ENCODE measurements at regions not wholly inside any gene's neighbourhood (a gene's known extent, or its start where the extent isn't known, plus 50 kb on each side); places are given as distances from the start of the nearest gene placed in this dataset.

- Mint-ChIP-seq H3K27ac (no peak overlapping the region), H3K9me3 (peaks cover 4% of the 10 kb centered on the region), H3K4me1 (ENCODE audit: low read depth) (no peaks in the 10 kb centered on the region), H3K27me3 (ENCODE audit: low read depth) (no peaks in the 10 kb centered on the region), H3K4me3 (no peak overlapping the region), H3K36me3 (ENCODE audit: low read depth) (no peaks in the 10 kb centered on the region)
- no peak for DNase-seq (ENCODE audit: low spot score)
Measured at GRCh38 chr18:78447211-78447610, 532.4 kb upstream of the SALL3 start.

GRCh38 chr18:78448106-78448505, 531.5 kb upstream of the SALL3 start:
- no peaks in the 10 kb centered on the region for H3K27me3 Mint-ChIP-seq (ENCODE audit: low read depth)
- no peak overlapping the region for H3K27ac Mint-ChIP-seq
- no peak for DNase-seq (ENCODE audit: low spot score)
- no peak overlapping the region for H3K4me3 Mint-ChIP-seq
- no peaks in the 10 kb centered on the region for H3K36me3 Mint-ChIP-seq (ENCODE audit: low read depth)
- peaks cover 7% of the 10 kb centered on the region for H3K9me3 Mint-ChIP-seq
- H3K4me1 Mint-ChIP-seq (ENCODE audit: low read depth): no peaks in the 10 kb centered on the region

- Mint-ChIP-seq H3K36me3 (ENCODE audit: low read depth) (no peaks in the 10 kb centered on the region), H3K4me3 (no peak overlapping the region), H3K4me1 (ENCODE audit: low read depth) (no peaks in the 10 kb centered on the region), H3K27ac (no peak overlapping the region), H3K9me3 (peaks cover 7% of the 10 kb centered on the region), H3K27me3 (ENCODE audit: low read depth) (no peaks in the 10 kb centered on the region)
- no peak for DNase-seq (ENCODE audit: low spot score)
Measured at GRCh38 chr18:78448591-78448990, 531.0 kb upstream of the SALL3 start.

GRCh38 chr18:78454221-78454620, 525.4 kb upstream of the SALL3 start:
- Mint-ChIP-seq H3K4me1 (ENCODE audit: low read depth) (no peaks in the 10 kb centered on the region), H3K4me3 (no peak overlapping the region), H3K27me3 (ENCODE audit: low read depth) (no peaks in the 10 kb centered on the region), H3K27ac (no peak overlapping the region), H3K36me3 (ENCODE audit: low read depth) (no peaks in the 10 kb centered on the region), H3K9me3 (peaks cover 7% of the 10 kb centered on the region)
- DNase-seq (ENCODE audit: low spot score): no peak

- no peaks in the 10 kb centered on the region for H3K36me3 Mint-ChIP-seq (ENCODE audit: low read depth)
- H3K9me3 Mint-ChIP-seq: peaks cover 7% of the 10 kb centered on the region
- no peaks in the 10 kb centered on the region for H3K4me1 Mint-ChIP-seq (ENCODE audit: low read depth)
- DNase-seq (ENCODE audit: low spot score): no peak
- no peaks in the 10 kb centered on the region for H3K27me3 Mint-ChIP-seq (ENCODE audit: low read depth)
- no peak overlapping the region for H3K4me3 Mint-ChIP-seq
- no peak overlapping the region for H3K27ac Mint-ChIP-seq
Measured at GRCh38 chr18:78455386-78455785, 524.2 kb upstream of the SALL3 start.

GRCh38 chr18:78457011-78457410, 522.6 kb upstream of the SALL3 start:
- Mint-ChIP-seq H3K4me3 (no peak overlapping the region), H3K9me3 (peaks cover 6% of the 10 kb centered on the region), H3K36me3 (ENCODE audit: low read depth) (no peaks in the 10 kb centered on the region), H3K27ac (no peak overlapping the region), H3K4me1 (ENCODE audit: low read depth) (no peaks in the 10 kb centered on the region), H3K27me3 (ENCODE audit: low read depth) (no peaks in the 10 kb centered on the region)
- DNase-seq (ENCODE audit: low spot score): no peak

- Mint-ChIP-seq H3K27ac (no peak overlapping the region), H3K4me3 (no peak overlapping the region), H3K4me1 (ENCODE audit: low read depth) (no peaks in the 10 kb centered on the region), H3K36me3 (ENCODE audit: low read depth) (no peaks in the 10 kb centered on the region), H3K27me3 (ENCODE audit: low read depth) (no peaks in the 10 kb centered on the region), H3K9me3 (no peaks in the 10 kb centered on the region)
- no peak for DNase-seq (ENCODE audit: low spot score)
Measured at GRCh38 chr18:78457731-78458130, 521.9 kb upstream of the SALL3 start.

GRCh38 chr18:78458356-78458755, 521.3 kb upstream of the SALL3 start:
- H3K9me3 Mint-ChIP-seq: no peaks in the 10 kb centered on the region
- H3K4me3 Mint-ChIP-seq: no peak overlapping the region
- H3K27me3 Mint-ChIP-seq (ENCODE audit: low read depth): no peaks in the 10 kb centered on the region
- H3K27ac Mint-ChIP-seq: no peak overlapping the region
- no peaks in the 10 kb centered on the region for H3K36me3 Mint-ChIP-seq (ENCODE audit: low read depth)
- DNase-seq (ENCODE audit: low spot score): no peak
- H3K4me1 Mint-ChIP-seq (ENCODE audit: low read depth): no peaks in the 10 kb centered on the region

- Mint-ChIP-seq H3K4me1 (ENCODE audit: low read depth) (no peaks in the 10 kb centered on the region), H3K4me3 (no peak overlapping the region), H3K9me3 (peaks cover 10% of the 10 kb centered on the region), H3K27ac (no peak overlapping the region), H3K36me3 (ENCODE audit: low read depth) (no peaks in the 10 kb centered on the region), H3K27me3 (ENCODE audit: low read depth) (no peaks in the 10 kb centered on the region)
- no peak for DNase-seq (ENCODE audit: low spot score)
Measured at GRCh38 chr18:78459668-78460067, 520.0 kb upstream of the SALL3 start.

- no peaks in the 10 kb centered on the region for H3K4me1 Mint-ChIP-seq (ENCODE audit: low read depth)
- peaks cover 19% of the 10 kb centered on the region for H3K9me3 Mint-ChIP-seq
- H3K27me3 Mint-ChIP-seq (ENCODE audit: low read depth): no peaks in the 10 kb centered on the region
- no peak for DNase-seq (ENCODE audit: low spot score)
- H3K36me3 Mint-ChIP-seq (ENCODE audit: low read depth): no peaks in the 10 kb centered on the region
- no peak overlapping the region for H3K4me3 Mint-ChIP-seq
- H3K27ac Mint-ChIP-seq: no peak overlapping the region
Measured at GRCh38 chr18:78460558-78460957, 519.1 kb upstream of the SALL3 start.

GRCh38 chr18:78473563-78473962, 506.1 kb upstream of the SALL3 start:
- no peak for DNase-seq (ENCODE audit: low spot score)
- H3K27me3 Mint-ChIP-seq (ENCODE audit: low read depth): no peaks in the 10 kb centered on the region
- H3K27ac Mint-ChIP-seq: no peak overlapping the region
- H3K9me3 Mint-ChIP-seq: peaks cover 4% of the 10 kb centered on the region
- H3K4me3 Mint-ChIP-seq: no peak overlapping the region
- no peaks in the 10 kb centered on the region for H3K4me1 Mint-ChIP-seq (ENCODE audit: low read depth)
- H3K36me3 Mint-ChIP-seq (ENCODE audit: low read depth): no peaks in the 10 kb centered on the region

GRCh38 chr18:78477840-78478239, 501.8 kb upstream of the SALL3 start:
- DNase-seq (ENCODE audit: low spot score): no peak
- Mint-ChIP-seq H3K36me3 (ENCODE audit: low read depth) (no peaks in the 10 kb centered on the region), H3K9me3 (peaks cover 4% of the 10 kb centered on the region), H3K27me3 (ENCODE audit: low read depth) (no peaks in the 10 kb centered on the region), H3K27ac (no peak overlapping the region), H3K4me3 (no peak overlapping the region), H3K4me1 (ENCODE audit: low read depth) (no peaks in the 10 kb centered on the region)

GRCh38 chr18:78479443-78479842, 500.2 kb upstream of the SALL3 start:
- Mint-ChIP-seq H3K9me3 (peaks cover 4% of the 10 kb centered on the region), H3K4me3 (no peak overlapping the region), H3K27me3 (ENCODE audit: low read depth) (no peaks in the 10 kb centered on the region), H3K27ac (no peak overlapping the region), H3K36me3 (ENCODE audit: low read depth) (no peaks in the 10 kb centered on the region), H3K4me1 (ENCODE audit: low read depth) (no peaks in the 10 kb centered on the region)
- DNase-seq (ENCODE audit: low spot score): no peak

- Mint-ChIP-seq H3K9me3 (peaks cover 4% of the 10 kb centered on the region), H3K4me1 (ENCODE audit: low read depth) (no peaks in the 10 kb centered on the region), H3K27me3 (ENCODE audit: low read depth) (no peaks in the 10 kb centered on the region), H3K27ac (no peak overlapping the region), H3K36me3 (ENCODE audit: low read depth) (no peaks in the 10 kb centered on the region), H3K4me3 (no peak overlapping the region)
- no peak for DNase-seq (ENCODE audit: low spot score)
Measured at GRCh38 chr18:78480262-78481054, 499.2 kb upstream of the SALL3 start.

GRCh38 chr18:78482378-78482777, 497.2 kb upstream of the SALL3 start:
- Mint-ChIP-seq H3K27ac (no peak overlapping the region), H3K27me3 (ENCODE audit: low read depth) (no peaks in the 10 kb centered on the region), H3K9me3 (peaks cover 1% of the 10 kb centered on the region), H3K4me3 (no peak overlapping the region), H3K36me3 (ENCODE audit: low read depth) (no peaks in the 10 kb centered on the region), H3K4me1 (ENCODE audit: low read depth) (no peaks in the 10 kb centered on the region)
- no peak for DNase-seq (ENCODE audit: low spot score)
